Large intestine (tissue), 3 donors: ENCODE measurements at regions not wholly inside any gene's neighbourhood (a gene's known extent, or its start where the extent isn't known, plus 50 kb on each side); places are given as distances from the start of the nearest gene placed in this dataset.

Experiments used
- DNase-seq, 2 donors: peaks; one replicate each; pipeline versions ENCODE4 v3.0.0 to v3.0.0-alpha.2; 2013
- H3K27ac ChIP-seq: one replicate; pipeline ENCODE4 v1.5.1; 2013; ENCODE audit warnings: low read length
- H3K27me3 ChIP-seq: 2 replicates; pipeline ENCODE4 v1.6.1; 2013; ENCODE audit warnings: low read length; ENCODE audit not compliant: control insufficient read depth, insufficient read depth
- H3K36me3 ChIP-seq: 2 replicates; pipeline ENCODE4 v1.6.1; 2013; ENCODE audit warnings: low read length; ENCODE audit not compliant: control insufficient read depth, insufficient read depth
- H3K4me1 ChIP-seq: one replicate; pipeline ENCODE4 v1.6.1; 2013; ENCODE audit warnings: low read length; ENCODE audit not compliant: control insufficient read depth, insufficient read depth
- H3K4me3 ChIP-seq: one replicate; pipeline ENCODE4 v1.5.1; 2013; ENCODE audit warnings: low read length
- H3K9me3 ChIP-seq: one replicate; pipeline ENCODE4 v1.6.1; 2013; ENCODE audit warnings: mild to moderate bottlenecking, low read depth, low read length, moderate library complexity; ENCODE audit not compliant: control insufficient read depth
- WGBS: methylation state at CpG from one replicate; pipeline ENCODE4 v1.1.5; 2013; ENCODE audit warnings: low lambda C conversion rate; ENCODE audit not compliant: insufficient coverage; 5-methylcytosine and 5-hydroxymethylcytosine counted together

GRCh38 chr2:144215207-144215606 is 304.7 kb downstream of the ZEB2 start:
- DNase-seq, result no peak
- H3K4me1 ChIP-seq, result no peaks in the 10 kb centered on the region
- no peaks in the 10 kb centered on the region for H3K27me3 ChIP-seq
- H3K9me3 ChIP-seq, result no peaks in the 10 kb centered on the region
- H3K27ac ChIP-seq, result no peak overlapping the region
- no CpG with 5 or more reads among the region's 1 CpG for WGBS
- no peak overlapping the region for H3K4me3 ChIP-seq
- no peaks in the 10 kb centered on the region for H3K36me3 ChIP-seq

- H3K36me3 ChIP-seq, result no peaks in the 10 kb centered on the region
- DNase-seq, result no peak
- 95% methylated on average over 2 of the region's 2 CpGs for WGBS
Observed at GRCh38 chr2:144213797-144214196, 306.1 kb downstream of the ZEB2 start.

DNA sequence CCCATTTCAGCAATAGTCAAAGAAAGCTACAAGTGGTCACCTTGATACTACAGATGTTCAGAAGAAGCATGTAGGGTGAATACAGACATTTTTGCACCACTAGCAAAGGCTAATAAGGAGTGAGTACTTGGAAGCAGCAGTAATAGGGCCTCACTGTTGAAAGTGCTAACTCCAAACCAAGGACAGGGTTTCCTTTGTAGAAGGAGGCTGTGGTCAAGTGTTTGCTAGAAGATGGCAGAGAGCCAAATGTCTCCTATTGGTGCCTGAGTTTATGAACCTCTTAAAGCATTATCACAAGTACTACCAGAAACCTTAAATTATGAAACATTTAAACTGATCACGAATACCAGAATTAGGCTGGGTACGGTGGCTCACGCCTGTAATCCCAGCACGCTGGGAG is 308.1 kb downstream of the ZEB2 start:
- Histone ChIP-seq H3K27me3 (no peaks in the 10 kb centered on the region), H3K9me3 (no peaks in the 10 kb centered on the region), H3K4me1 (no peaks in the 10 kb centered on the region), H3K4me3 (no peak overlapping the region), H3K36me3 (no peaks in the 10 kb centered on the region), H3K27ac (no peak overlapping the region)
- DNase-seq, result no peak
- WGBS, result no CpG with 5 or more reads among the region's 4 CpGs

More at GRCh38 chr2:144213797-144214196, 306.1 kb downstream of the ZEB2 start:
- no peak overlapping the region for H3K27ac ChIP-seq
- H3K9me3 ChIP-seq, result no peaks in the 10 kb centered on the region
- no peak overlapping the region for H3K4me3 ChIP-seq
- no peaks in the 10 kb centered on the region for H3K27me3 ChIP-seq
- H3K4me1 ChIP-seq, result no peaks in the 10 kb centered on the region

DNA sequence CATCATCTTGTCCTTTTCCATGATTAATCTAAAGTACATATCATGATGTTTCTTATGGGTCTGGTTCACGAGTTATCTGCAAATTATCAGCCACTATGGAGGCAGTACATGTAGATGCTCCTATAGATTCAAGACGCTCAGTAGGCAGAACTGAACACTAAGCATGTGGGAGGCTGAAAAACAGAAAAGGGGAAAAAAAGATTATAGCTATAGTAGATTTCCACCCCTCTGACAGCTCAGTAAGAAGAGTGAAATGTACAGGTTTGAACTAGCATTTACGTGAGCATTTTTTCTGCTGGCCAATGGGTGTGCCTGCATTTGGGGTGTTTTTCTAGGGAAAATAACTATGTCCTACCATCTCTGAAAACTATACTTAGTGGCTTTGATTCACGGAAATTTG is 308.9 kb downstream of the ZEB2 start:
- Histone ChIP-seq H3K36me3 (no peaks in the 10 kb centered on the region), H3K4me3 (no peak overlapping the region), H3K27ac (no peak overlapping the region), H3K4me1 (no peaks in the 10 kb centered on the region), H3K9me3 (no peaks in the 10 kb centered on the region), H3K27me3 (no peaks in the 10 kb centered on the region)
- no CpG with 5 or more reads among the region's 4 CpGs for WGBS
- DNase-seq, result no peak

DNA sequence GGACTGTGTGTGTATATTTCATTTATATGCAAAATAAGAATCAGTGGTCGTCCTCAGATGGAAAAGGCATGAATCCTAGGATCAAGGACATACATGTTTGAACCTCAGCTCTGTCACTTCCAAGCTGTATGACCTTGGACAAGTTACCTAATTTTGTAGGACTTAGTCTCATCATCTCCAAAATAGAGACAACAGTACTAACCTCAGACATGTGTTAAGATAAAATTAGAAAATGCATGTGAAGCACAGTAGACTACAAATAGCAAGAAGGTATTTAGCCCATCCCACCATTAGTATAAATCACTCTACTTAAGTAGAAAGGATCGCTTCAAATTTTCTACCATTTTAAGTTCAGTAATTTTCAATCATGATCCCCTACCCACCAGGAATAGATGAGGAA is 309.8 kb downstream of the ZEB2 start:
- no peaks in the 10 kb centered on the region for H3K9me3 ChIP-seq
- H3K27me3 ChIP-seq, result no peaks in the 10 kb centered on the region
- WGBS, result 80% methylated on average over 1 of the region's 2 CpGs
- DNase-seq, result no peak
- H3K27ac ChIP-seq, result no peak overlapping the region
- H3K4me3 ChIP-seq, result no peak overlapping the region
- no peaks in the 10 kb centered on the region for H3K4me1 ChIP-seq
- H3K36me3 ChIP-seq, result no peaks in the 10 kb centered on the region

- WGBS, result 100% methylated on average over 1 of the region's 2 CpGs
- no peaks in the 10 kb centered on the region for H3K36me3 ChIP-seq
- no peaks in the 10 kb centered on the region for H3K27me3 ChIP-seq
- H3K9me3 ChIP-seq, result no peaks in the 10 kb centered on the region
- no peak for DNase-seq
- H3K27ac ChIP-seq, result no peak overlapping the region
- H3K4me3 ChIP-seq, result no peak overlapping the region
- H3K4me1 ChIP-seq, result no peaks in the 10 kb centered on the region
Observed at GRCh38 chr2:144208924-144209323, 311.0 kb downstream of the ZEB2 start.

DNA sequence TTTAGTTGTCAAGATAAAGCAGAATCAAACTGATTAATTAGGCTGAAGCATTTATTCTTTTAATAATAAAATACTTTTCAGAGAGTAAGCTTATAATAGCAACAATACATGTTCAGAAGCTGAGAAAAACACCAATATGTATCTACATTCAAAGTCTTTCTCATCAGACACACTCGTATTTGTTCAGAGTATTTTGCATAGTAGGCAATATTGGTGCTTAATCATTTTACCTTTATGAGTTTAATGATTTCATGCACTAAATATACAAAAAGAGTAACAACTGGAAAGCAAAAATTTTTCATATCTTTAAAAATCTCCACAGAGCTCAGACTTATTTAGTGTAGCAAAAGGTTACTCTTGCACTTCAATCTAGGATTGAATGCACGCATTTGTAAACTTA is 313.9 kb downstream of the ZEB2 start:
- no peak for DNase-seq
- H3K36me3 ChIP-seq, result no peaks in the 10 kb centered on the region
- H3K27me3 ChIP-seq, result no peaks in the 10 kb centered on the region
- no peak overlapping the region for H3K4me3 ChIP-seq
- H3K9me3 ChIP-seq, result no peaks in the 10 kb centered on the region
- no peaks in the 10 kb centered on the region for H3K4me1 ChIP-seq
- no peak overlapping the region for H3K27ac ChIP-seq
- 100% methylated on average over 1 of the region's 2 CpGs for WGBS

DNA sequence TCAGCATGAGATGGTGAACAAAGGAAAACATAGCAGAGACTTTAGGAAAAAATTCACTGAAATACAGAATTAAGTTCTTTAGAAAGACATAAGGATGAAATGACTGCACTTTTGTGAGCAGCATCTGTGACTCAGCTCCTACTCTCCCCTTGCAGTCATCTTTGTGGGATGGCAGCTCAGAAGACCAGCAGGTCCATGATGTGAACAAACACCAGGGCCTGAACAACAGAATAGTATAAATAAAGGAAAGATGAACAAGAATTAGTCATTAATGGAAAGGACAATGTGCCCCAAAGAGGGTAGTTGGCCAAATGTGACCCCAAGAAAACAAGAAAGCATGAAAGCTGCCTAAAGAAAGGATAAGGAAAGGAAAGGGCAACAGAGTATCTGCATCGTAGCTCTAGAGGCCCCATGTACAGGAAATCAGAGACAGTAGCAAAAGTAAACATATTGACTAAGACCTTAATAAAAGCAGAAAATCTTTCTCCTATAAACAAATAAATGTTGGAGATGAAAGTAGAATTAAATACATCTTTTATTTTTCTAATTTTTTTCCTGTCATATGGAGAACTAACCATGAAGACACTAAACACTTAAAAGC is 318.0 kb downstream of the ZEB2 start:
- no CpG with 5 or more reads among the region's 1 CpG for WGBS
- peaks cover 3% of the 10 kb centered on the region for H3K4me1 ChIP-seq

GRCh38 chr2:144201126-144201525 is 318.8 kb downstream of the ZEB2 start:
- H3K4me1 ChIP-seq, result peaks cover 3% of the 10 kb centered on the region
- no peak overlapping the region for H3K4me3 ChIP-seq
- H3K27me3 ChIP-seq, result no peaks in the 10 kb centered on the region
- 100% methylated on average over 2 of the region's 6 CpGs for WGBS
- no peak for DNase-seq
- H3K27ac ChIP-seq, result no peak overlapping the region
- H3K9me3 ChIP-seq, result no peaks in the 10 kb centered on the region
- no peaks in the 10 kb centered on the region for H3K36me3 ChIP-seq

More for the DNA sequence above, 318.0 kb downstream of the ZEB2 start:
- no peaks in the 10 kb centered on the region for H3K36me3 ChIP-seq
- H3K4me3 ChIP-seq, result no peak overlapping the region
- DNase-seq, result no peak
- H3K9me3 ChIP-seq, result no peaks in the 10 kb centered on the region
- no peaks in the 10 kb centered on the region for H3K27me3 ChIP-seq
- H3K27ac ChIP-seq, result no peak overlapping the region

DNA sequence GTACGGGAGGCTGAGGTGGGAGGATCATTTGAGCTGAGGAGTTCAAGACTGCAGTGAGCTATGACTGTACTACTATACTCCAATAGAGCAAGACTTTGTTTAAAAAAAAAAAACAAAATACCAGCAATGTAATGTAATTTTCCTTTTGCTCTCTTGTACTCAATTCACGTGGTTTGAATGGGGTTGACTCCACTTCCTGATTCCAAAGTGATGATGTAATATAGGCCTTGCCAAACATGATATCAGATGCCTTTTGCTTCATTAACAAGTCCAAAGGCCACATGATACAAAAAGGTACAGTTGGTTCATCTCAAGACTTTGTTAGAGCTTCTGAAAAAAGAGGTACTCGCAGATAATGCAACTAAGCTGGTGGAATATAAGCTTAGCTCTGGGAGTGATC is 321.8 kb downstream of the ZEB2 start:
- WGBS, result no CpG with 5 or more reads among the region's 3 CpGs
- Histone ChIP-seq H3K4me1 (peaks cover 3% of the 10 kb centered on the region), H3K27me3 (no peaks in the 10 kb centered on the region), H3K27ac (no peak overlapping the region), H3K9me3 (no peaks in the 10 kb centered on the region), H3K4me3 (no peak overlapping the region), H3K36me3 (no peaks in the 10 kb centered on the region)
- peak; percentile 84 to 91 for DNase-seq

DNA sequence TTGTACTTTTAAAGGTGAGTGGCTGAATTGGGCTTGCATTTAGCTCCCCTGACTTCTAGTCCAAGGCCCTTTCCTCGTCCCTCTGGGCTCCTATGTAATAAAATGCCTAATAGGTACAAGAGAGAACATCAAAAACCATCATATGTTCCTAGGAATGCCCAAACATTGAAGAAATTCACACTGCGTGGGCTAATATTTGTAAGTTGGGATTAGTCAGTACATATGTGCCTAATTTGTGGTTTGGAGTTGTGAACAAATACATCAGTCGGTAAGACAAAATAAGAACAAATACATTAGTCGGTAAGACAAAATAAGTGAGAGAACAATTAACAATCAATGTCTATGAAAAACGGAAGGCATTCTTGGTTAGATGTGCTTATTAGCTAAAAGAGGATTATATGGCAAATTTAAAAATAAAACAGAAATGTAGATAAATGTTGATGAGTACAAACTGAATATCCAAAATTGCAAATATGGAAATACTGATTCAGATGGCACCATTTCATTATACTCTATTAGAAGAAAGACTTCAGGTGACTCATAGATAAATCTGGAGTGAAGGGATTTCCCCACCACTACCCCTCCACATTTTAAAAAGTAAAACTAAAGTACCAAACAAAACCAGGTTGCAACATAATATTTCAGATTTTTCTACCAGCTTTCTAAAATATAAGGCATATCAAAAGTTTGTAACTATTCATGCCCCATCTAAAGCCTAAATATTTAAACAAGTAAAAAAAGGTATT is 325.4 kb downstream of the ZEB2 start:
- no peak for DNase-seq
- H3K36me3 ChIP-seq, result no peaks in the 10 kb centered on the region
- no peaks in the 10 kb centered on the region for H3K27me3 ChIP-seq
- H3K4me1 ChIP-seq, result peaks cover 3% of the 10 kb centered on the region
- WGBS, result 93% methylated on average over 4 of the region's 5 CpGs
- no peak overlapping the region for H3K4me3 ChIP-seq
- no peak overlapping the region for H3K27ac ChIP-seq
- H3K9me3 ChIP-seq, result no peaks in the 10 kb centered on the region
